GM18505 (cell line): ENCODE measurements at regions not wholly inside any gene's neighbourhood (a gene's known extent, or its start where the extent isn't known, plus 50 kb on each side); places are given as distances from the start of the nearest gene placed in this dataset.

ENCODE experiments used
- ATAC-seq: cut with Tn5 transposase; IDR thresholded peaks from one replicate; pipeline ENCODE4 v1.9.1; 2021; ENCODE audit not compliant: unreplicated experiment
- POLR2A ChIP-seq: IDR thresholded peaks from 4 replicates; pipeline ENCODE4 v1.6.1; 2011; ENCODE audit warnings: borderline replicate concordance; ENCODE audit not compliant: insufficient read depth, insufficient read length; ENCODE audit errors: extremely low read depth

DNA sequence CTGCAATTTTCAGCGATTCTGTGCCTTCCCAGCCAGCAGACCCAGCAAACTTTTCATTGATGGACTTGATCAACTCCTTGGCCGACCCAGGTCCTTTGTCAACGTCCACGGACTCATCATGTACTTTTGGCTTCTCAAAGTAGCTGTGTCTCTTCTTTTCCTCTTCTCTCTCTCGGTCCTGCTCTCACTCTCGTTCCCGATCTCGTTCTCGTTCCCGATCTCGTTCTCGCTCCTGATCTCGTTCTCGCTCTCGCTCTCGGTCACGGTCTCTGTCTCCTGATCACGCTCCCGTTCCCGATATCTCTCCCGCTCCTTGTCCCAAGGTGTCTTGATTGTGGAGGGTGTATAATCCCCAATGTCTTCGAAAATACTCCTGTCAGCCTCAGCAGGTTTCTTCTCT, 219.5 kb upstream of the FANCL start:
- no peak for ATAC-seq
- no peak for TF ChIP-seq POLR2A

DNA sequence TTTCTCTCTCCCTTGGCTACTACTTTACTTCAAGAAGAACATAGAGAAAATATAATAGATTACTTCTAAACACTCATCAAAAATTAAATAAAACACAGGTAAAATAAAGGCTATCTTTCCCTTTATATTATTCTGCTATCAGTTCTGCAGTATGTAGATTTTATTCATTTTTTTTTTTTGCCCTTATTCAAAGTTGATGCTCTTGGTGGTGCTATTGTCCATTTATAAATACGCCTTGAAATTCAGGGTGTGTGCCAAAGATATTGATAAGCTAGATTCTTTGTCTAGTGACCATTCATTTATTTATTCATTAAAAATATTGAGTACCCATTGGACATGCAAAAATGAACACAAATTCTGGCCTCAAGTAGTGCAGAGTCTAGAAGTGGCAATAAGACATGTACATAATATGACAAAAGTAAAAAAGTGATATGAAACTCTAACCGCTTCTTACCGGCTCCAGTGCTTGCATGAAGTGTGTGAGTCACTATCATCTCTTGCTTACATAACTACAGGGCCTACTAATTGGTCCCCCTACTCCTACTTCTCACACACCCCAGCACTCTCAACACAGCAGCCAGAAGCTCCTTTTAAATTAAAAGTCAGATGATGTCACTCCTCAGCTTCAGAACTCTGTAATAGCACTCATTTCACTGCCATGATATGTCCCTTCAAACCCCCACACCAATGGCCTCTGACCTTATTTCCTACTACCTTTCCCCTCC, 208.3 kb upstream of the FANCL start:
- ATAC-seq = peak; percentile 97
- no peak for TF ChIP-seq POLR2A

DNA sequence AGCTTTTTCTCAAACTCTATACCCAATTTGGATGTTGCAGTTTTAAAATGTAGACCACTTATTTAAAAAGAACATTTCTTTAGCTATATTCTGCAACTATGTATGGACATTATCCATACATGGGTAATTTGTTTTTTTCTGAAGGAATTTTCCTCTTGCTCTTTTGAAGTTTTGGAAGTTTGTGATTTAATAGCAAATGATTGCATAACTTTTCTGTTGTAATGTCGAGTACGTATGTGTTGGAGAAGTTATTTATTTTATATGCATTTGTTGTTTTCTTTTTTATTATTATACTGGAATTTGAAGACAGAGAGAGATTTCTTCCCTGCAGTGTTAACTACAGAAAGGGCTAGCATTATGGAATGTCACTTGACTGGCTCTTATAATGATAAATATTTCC, 207.7 kb upstream of the FANCL start:
- TF ChIP-seq POLR2A = no peak
- no peak for ATAC-seq

DNA sequence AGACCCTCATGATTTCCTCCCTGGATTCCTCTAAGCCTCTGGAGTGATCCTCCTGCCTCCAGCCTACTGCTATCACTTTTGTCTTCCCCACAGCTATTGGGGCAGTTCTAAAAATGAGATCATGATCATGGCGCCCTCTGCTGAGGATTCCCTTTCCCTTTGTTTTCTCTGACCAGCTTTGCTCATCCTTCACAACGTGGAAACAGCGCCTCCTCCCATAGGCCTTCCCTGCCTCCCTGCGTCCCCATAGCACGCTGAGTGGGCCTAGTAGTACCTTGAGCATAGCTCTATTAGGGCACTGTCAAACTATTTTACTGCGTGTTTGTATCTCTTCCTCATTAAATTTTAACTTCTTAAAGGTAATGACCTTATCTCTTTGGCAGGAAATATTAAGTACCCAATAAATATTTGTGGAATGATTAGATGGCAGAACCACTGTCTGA, 207.0 kb upstream of the FANCL start:
- no peak for TF ChIP-seq POLR2A
- ATAC-seq = peak; percentile 44

DNA sequence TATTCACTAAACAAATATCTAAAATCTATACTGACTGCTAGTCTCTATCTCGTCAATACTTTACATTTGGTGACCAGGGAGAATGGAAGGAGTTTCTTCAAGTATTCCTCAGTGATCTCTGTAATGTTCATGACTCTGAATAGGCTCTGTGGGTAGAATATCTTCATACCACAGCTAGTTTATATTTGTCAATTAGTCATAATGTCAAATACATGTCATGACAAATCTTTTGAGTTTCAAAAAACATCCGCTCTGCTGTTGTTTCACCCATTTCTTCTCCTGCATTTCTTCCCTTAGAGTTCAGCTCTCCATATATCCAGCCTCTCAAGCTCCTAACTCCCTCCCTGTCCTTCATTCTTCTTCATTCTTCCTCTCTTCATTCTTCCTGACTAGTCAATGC, 206.5 kb upstream of the FANCL start:
- TF ChIP-seq POLR2A = no peak
- no peak for ATAC-seq

DNA sequence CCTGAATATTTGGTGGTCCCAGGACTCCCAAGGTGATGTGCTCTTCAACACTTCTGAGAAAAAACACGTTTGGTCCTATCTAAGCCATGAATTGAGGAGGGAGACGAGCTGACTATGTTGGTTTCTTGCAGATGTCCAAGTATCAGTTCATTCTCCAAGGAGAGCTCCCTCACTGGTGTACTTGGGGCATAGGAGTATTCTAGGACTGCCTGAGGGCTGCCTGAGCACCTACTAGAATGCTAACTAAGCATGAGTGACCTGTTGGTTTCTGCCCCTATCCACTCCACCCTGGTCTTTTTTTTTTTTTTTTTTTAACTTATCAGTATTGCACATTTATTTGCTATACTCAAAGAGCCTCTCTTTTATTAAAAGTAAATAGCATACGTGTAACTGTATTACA, 200.5 kb upstream of the FANCL start:
- ATAC-seq = no peak
- TF ChIP-seq POLR2A = no peak

DNA sequence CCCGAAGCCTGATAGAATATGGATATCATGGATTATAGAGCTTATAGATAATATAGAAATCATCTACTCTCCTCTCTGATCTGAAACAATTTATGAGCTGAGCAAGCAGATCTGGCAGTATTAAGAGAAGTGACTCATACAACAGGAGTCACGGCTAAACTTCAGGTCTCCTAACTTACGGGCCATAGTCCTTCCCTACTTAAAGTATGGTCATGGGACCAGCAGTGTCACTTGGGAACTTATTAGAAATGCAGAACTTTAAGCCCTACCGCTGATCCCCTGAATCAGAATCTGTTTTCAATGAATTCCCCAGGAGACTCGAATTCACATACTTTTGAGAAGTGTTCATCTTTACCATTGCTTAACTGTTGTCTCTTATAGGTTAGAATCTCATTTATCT, 195.7 kb upstream of the FANCL start:
- no peak for ATAC-seq
- no peak for TF ChIP-seq POLR2A

DNA sequence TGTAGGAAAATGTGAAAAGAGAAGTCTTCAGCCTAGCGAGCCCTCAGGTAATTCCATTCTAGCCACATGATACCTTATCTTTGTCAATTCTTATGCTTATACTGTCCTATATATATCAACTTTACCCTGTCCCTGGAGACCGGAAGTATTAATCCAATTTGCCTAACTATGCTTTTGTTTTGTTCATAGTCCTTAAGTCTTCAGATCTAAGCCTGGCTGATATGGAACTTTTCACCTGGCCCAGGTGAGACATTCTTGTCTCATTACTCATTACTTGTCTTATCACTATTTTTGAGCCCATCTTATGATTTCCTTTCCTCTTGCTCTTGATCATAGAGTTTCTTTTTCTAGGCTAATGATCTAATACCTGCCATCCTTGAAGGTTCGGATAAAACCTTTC, 194.1 kb upstream of the FANCL start:
- no peak for ATAC-seq
- no peak for TF ChIP-seq POLR2A

DNA sequence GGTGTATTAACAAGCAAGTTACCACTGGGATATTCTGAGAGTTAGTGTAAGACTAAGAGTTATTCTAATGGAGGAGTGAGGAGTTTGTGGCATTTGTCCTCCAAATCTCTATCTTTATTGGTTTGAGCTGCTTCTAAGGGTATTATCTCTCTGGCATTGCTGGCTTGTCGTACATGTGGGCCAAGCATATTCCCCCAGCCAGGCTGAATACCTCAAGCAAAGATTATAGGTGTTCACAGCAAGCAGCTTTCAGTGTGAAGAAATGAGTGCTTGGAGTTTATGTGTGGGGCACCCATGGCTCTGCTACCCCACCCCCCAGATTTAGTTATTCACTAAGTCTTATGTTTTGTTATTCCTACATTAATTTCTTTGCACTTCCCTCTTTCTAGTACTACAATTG, 193.6 kb upstream of the FANCL start:
- no peak for TF ChIP-seq POLR2A
- no peak for ATAC-seq

DNA sequence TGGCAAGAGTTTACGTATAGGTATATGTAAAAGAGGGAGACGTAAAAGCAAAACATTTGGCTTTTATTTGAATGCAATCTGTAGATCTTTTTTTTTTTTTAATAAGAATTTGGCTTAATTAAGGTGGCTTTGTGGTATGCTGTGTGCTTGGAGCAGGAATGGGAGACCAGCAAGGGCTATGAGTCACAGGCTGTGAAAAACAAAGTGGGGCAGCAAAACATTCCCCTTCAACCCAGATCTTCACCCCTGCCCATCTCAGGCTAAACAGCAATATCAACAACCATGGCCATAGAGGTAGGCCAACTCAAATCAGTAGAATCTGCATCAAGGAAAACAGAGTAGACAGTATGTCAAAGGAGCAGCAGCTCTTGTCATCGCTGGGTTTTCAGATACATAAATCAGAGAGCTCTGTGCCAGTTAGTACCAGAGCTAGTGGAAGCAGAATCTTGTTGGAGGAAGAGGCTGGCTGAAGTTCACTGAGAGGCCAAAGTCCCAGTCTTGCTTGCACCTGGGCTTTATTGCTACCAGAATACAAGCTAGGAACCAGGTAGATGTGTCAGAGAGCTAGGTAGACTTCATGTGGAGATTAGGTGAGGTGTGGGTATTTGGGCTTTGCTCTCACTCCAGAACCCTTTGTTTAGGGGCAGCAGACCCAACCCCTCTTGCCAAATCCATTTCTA, 191.5 kb upstream of the FANCL start:
- no peak for ATAC-seq
- TF ChIP-seq POLR2A = no peak

DNA sequence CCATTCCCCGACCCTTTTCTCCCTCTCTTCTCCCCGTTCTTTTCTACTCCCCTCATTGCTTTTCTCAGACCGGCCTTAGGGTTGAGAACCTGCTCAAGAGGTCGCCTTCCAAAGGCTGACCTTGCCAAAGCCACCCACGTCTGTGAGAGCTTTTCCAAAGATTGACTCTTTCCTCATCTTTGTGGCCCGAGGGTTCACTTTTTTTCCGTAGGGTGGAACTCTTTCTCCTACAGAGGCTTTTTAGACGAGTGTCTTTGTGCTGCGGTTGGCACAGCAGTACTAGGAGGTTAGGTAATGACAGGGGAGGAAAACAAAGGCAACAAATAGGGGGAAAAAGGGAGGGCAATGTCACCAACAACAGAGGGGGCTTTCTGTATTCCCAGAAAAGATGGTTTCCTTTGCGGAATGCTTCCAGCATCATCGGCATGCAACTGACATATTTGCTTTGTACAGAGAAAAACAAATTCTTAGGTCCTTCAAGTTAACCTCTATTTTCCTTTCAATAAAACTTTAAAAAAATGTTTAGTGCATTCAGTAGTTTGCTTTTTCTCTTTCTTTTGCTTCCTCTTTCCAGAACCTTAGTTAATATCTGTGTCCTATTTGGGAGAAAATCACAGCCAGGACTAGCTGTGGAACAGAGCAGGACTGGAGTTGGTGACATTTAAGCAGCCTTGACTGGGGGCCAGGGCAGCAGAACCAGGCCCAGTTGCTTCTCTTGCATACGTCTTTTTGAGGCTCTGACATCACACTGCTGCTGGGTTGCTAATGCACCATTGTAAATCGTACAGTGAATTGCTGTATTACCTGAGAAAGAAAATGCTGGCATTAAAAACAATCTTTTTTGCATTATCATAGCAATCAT, 188.1 kb upstream of the FANCL start:
- no peak for TF ChIP-seq POLR2A
- ATAC-seq = no peak

DNA sequence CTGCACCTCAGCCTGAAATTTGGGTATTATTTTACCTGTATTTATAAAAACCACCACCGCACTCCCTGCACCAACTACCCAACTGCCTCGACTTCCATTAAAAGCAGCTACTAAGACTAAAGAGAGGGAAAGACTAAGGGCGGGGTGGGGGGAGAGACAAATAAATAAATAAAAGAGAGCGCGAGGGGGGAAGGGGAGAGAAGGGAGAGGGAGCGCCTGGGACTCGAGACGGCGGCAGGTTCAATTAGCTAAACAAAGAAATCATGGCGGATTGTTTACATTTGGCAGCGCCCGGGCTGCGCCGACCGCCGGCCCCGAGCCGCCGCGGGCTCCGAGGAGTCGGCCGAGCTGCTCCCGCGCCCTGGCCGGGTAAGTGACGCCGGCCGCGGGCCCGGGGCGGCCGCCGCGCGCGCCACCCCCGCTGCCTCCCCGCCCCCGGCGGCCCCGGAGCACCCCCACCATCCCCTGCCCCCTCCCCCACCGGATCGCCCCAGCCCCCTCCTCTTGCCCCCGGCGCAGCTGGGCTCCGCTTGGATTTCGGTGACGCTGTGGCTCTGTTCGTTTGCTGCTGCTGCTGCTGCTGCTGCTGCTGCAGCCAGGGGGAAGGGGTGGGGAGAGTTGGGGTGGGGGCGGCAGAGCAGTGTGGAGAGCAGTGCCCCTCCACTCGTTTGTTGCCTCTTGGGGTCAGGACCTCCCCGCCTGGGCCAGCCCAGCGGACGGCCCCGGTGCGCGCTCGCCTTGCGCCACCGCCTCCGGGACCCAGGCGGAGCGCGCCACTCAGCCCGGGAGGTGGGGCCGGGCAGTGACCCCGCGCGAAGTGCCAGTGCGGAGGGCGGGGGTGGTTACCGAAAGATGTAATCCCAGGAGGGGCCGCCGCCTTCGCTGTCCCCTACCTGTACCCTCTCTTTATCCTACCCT, 187.2 kb upstream of the FANCL start:
- ATAC-seq = peak; percentile 64
- no peak for TF ChIP-seq POLR2A
